ENCODE measurements at regions not wholly inside any gene's neighbourhood (a gene's known extent, or its start where the extent isn't known, plus 50 kb on each side); places are given as distances from the start of the nearest gene placed in this dataset.
"Not testable (repeated sequence)": the region's sequence is repeated elsewhere in the genome, so short reads cannot be mapped to it uniquely, and the experiment has no call there.

DNA sequence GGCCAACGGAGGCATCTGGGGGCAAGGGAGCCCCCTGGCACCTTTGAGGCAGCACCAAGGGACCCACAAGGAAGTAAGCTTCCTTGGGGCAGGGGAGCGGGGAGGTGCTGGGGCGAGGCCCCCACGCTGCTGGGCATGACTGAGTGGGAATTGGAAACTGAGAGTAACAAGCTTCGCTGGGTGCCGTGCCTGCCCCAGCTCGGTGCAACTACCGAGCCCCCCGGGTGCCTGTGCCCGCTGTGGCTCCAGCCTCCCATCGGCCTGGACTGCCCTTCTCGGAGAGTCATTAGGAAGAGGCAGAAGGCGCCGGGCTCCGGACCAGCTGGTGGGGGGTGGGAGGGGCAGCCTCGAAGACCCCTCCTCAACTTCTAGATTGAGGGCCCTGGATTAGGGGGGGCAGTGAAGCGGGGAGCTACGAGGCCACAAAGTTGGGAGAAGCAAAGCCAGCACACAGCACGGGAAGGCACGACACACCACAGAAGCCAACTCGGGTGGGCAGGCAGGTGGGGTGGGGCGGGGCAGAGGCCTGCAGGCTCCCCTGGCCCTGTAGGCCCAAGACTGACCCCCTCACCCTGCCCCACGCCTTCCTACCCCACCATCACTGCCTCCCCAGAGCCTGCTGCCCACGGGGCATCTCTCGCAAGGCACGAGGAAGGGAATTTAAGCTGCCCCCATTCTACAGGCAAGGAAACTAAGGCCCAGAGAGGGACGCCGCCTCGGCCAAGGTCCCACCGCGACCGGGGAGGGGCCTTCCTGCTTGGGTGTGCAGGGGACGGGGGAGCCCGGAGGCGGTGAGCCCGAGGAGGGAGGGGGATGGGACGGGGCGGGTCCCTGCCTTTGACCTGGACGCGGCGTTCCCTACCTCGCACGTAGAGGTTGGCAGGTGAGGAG is 83.2 kb downstream of the PTPRS start:
- DNase-seq (ENCODE audit: low read depth): no peak

DNA sequence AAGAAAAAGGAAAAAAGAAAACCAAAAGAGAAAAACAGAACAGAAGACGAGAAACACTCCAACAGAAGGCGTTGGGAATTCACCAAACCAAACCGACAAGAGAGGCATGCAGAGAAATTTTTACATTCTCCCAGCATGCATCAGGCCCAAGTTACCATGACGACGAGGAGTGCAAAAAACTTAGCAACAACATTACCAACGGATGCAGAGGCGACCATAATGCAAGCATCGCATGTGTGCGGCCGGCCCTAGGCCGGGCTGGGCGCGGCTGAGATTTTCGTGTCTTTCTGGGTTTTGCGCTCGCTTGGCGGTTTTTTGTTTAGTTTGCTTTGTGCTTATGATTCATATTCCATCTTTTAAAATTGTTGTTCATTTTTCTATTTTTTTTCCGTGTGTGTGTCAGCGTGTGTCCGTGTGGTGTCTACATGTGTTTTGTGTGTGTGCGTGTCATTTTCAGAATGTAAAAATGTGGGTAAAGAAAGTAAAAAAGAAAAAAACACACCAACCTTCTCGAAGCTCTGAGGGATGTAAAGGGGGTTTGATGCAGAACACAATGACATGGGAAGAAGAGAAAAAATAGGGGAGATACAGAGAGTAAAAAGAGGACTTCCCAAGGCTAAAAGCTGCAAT is 84.9 kb downstream of the PTPRS start:
- DNase-seq (ENCODE audit: low read depth): no peak

DNA sequence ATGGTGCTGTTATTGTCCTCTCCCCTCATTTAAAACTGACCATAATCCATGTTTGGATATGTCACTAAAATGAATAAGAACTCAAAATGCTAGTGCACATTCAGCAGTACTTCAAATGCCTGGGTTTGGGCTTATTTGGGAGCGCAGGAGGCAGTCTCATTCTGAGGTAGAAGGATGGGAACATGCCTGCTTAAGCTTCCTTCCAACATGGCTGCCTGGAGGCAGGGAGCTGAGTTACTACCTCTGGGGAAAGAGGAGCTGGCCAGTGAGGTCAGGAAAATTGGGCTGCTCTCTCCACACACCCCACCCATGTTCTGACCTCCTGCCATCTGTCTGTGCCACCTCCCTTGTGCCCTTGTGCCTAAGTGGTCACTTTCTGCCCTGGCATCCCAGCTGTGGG is 85.7 kb downstream of the PTPRS start:
- DNase-seq (ENCODE audit: low read depth): no peak

DNA sequence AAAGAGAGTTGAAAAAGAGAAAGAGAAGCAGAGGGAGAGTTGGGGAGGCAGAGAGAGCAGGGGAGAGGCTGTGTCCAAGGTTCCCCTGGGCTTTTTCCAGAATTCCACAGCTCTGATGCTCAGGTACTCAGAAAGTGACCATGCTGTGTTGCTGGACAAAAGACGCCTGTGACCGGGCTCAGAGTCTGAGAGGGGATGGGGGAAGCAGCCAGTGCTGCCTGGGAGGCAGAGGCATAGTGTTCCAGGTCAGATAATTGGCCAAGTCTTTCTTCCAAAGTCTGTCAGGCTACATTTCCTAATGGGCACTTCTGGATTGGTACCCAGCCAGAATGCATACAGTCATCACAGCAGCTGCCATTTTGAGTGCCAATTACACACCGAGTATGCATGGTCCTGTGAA is 86.1 kb downstream of the PTPRS start:
- no peak for DNase-seq (ENCODE audit: low read depth)

DNA sequence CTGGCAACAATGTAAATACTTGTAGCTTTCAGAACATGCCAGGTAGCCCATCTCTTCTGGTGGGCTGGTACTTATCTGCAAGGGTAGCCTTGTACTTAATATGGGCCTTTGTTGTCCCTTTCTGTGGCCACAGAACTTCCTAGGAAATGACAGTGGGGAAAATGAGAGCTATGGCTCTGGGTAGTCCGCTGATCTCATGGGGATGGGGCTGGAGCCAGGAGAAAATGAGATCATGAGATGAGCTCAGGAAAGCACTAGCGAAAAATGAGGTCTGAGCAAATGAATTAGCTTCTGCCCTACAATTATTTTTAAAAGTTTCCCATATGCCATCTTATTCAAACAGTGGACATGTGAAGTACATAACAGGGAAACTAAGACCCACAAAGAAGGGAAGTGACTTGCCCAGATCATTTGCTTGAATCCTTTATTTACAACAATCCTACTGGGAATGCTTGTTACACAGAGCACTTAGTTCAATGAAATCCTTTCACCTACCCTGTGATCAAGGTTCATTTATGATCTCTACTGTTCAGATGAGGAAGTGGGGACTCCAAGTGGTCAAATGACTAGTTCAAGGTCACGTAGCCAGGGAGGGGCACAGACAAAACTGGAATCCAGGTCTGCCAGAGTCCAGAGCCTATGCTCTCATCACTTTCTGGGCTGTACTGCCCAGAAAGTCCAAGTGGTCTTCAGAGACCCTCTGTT is 87.1 kb downstream of the PTPRS start:
- no peak for DNase-seq (ENCODE audit: low read depth)

DNA sequence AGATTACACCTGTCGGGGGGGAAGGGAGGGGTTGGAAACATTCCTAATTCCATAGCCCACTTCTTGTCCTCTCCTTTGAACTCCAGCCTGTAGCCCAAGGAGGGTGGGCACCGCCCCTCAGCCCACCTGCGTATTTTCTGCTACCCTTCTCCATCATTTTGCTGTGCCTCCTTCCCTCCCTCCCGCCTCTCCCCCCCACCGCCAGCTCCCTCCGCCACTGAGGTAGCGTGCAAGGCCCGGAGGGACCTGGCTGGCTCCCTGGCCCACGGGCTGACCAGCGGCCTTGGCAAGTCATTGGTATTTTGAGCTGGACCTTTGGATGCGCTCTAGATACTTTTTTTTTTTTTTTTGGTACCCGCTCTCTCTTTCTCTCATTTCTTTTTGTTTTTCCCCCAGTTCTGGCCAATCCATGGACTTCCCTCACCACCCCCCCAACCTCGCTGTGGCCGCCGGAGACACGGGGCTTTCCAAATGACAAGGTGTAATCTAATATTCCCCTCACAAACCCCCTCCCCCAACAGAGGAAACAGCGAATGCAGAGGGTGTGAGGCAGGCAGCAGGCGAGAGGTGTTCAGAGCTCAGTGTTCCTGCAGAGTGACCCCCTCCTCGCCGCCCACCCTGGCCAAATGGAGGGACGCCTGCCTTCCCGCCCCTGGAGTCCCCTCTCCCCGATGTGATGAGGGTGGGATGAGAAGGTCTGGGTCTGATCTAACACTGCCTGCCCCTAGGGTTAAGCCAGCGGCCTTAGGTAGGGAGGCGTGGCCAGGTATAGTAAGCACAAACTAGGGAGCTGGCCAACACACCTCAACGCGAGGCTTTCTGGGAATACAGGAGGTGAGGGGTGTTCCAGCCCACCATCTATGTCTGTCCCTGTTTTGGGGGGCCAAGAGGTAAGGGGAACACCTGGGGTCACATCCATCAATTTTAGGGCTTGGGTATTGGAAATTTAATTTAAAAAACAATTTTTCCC is 89.2 kb downstream of the PTPRS start:
- no peak for DNase-seq (ENCODE audit: low read depth)

DNA sequence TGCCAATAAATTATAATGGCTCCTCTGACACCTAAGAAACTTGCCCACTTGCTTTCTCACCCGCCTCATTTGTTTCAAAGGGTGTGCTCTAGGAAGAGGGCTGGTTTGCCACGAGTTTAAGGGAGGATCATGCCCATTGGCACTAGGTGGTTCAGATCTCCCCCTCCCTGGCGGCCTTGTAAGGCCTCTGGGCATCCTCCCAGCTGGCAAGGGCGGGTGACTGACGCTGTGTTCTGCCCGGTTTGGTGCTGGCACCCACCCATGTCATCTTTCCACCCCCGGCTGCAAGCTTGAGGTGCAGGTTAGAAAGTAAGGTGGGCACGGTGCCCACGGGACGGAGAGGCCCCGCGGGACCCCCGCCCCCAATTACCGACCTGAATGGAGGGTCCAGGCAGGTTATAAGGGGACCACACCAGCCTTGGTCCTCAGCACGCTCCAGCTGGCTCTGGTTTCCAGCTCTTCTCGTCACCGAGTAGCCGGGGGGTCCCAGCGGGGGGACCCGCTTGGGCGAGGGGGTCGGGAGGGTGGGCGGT is 90.4 kb downstream of the PTPRS start:
- DNase-seq (ENCODE audit: low read depth): no peak

DNA sequence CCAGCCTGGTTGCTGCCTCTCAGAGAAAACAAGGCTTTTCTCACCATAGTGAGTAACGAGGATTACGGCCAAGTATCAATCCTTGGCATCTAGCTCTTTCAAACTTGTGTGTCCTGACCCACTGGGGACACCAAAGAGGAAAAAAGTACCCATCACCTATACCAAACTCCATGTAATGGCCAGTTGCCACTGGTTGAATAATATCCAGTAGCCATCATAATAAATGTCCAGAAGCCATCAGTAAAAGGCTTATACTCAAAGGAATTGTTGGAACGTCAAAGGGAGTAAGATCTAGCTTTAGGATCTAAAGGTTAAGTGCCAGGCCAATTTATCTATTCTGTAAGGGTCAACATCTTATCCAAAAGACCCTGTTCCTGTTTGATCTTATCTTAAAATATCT is 91.1 kb downstream of the PTPRS start:
- DNase-seq (ENCODE audit: low read depth): no peak

DNA sequence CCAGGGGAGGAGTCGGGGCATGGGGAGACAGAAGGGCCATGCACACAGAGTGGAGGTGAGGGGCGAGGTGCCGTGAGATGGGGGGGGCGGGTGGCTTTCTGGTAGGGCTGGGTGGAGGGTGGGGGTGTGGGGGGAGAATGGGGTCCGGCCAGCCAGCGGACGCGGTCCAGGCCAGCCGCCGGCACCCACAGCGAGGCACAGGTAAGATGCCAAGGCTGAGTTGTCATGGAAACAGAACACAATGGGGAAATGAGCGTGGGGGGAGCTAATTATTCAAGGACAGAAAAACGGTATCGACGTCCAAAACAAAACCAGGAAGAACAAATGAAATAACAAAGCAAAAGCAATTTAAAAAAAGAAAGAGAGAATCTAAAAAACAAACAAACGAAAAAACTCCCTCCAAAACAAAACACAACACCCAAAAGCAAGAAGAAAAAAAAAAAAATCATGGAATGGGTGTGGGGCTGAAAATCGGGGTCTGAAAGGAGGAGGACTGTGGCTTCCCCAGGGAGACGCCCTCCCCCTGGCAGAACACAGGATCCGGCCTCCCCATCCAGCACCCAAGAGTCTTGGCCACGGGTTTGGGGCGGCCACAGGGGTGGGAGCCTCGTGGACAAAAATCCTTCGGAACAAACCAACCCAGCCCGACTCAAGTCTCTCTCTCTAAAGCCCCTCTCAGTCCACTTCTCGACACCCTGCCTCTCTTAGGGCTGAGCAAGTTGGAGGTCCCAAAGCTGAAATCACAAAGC is 92.5 kb downstream of the PTPRS start:
- DNase-seq (ENCODE audit: low read depth): no peak

DNA sequence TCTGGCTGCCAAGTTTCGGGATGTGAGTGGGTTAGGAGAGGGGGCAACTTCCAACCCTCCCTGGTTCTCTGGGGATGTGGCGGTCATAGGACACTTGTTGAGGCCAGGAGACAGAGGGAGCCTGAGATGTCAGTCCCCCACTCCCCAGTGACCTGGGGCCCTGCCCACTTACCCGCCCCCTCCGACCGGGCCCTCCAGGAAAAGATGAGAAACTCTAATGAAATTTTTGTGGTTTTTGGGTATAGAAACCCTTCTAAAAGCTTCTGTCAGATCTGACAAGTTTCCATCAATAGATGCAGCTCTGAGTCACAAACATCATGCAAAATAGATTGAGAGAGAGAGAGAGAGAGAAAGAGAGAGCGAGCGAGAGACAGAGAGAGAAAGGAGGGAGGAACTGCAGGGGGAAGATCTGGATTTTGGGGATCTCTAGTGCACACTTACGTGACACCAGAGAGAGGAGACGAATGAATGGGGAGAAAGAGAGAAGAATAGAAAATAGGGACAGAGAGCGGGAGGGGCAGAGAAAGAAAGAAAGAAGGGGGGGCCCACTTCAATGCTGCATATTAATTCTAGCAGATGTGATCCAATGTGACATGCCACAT is 94.0 kb downstream of the PTPRS start:
- DNase-seq (ENCODE audit: low read depth): no peak

DNA sequence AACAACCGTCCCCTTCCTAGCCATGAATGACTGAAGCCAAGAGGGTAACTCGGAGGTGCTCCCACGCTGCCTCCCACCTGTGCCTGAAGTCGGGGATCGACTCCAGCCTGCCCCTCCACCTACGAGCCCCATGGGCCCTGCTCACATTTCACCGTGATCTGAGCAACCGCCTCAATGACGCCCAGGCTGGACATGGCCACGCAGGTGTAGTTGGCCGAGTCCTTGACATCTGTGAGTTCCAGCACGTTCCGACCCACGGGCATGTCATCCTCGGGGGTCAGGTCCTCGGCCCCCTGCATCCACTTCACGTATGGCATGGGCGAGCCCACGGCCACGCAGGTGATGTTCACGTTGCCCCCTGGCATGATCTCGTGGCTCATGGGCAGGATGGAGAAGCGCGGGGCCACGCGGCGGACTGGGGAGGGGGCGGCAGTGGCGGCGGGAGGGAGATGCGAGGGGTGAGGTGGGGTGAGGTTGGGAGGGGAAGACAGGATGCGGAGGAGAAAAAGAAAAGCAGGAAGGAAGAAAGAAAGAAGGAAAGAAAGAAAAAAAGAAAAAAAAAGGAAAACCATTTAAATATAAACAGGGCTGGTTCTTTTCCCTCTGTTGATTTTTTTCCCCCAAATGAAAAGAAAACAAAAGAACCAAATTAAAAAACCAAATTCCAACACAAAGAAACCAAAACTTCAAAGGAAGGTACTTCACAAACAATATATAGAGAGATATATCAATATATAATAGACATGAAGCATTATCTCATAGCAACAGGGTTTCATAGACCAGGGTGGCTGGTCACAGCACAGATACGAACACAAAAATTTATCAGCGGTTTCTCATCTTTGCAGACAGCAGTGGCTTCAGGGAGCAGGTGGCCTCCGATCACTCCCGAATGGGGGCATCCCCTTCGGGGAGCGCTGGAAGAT is 94.7 kb downstream of the PTPRS start:
- DNase-seq (ENCODE audit: low read depth): no peak

DNA sequence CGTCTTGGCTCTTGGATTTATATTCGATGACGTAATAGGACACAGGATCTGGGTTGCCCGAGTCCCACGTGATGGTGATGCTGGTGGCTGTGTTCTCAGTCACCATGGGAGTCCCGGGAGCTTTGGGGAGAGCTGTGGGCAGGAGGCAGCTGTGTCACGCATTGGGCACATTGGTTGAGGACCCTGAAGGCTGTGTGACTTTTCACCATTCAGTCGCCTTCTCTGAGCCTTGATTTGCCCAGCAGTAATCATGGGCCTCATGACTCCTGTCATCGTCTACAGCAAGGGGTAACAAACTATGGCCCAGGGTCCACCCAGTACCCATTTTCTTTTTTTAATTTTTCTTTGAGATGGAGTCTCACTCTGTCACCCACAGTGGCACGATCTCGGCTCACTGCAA is 96.3 kb downstream of the PTPRS start:
- no peak for DNase-seq (ENCODE audit: low read depth)

DNA sequence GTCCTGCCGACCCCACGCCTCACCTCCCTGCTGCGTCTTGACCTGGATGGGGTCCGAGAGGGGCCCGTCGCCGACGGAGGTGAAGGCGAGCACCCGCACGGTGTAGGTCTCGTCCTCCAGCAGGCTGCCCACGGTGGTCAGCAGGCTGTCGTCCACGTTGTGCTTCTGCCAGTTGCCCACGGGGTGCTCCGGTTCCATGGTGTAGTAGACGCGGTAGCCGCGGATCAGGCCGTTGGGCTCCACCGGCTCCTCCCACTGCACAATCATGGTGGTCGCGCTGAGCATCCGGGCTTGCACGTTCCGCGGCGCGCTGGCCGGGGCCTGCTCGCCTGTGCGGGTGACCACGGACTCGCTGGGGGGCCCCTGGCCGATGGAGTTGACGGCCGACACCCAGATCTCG is 96.7 kb downstream of the PTPRS start:
- no peak for DNase-seq (ENCODE audit: low read depth)

DNA sequence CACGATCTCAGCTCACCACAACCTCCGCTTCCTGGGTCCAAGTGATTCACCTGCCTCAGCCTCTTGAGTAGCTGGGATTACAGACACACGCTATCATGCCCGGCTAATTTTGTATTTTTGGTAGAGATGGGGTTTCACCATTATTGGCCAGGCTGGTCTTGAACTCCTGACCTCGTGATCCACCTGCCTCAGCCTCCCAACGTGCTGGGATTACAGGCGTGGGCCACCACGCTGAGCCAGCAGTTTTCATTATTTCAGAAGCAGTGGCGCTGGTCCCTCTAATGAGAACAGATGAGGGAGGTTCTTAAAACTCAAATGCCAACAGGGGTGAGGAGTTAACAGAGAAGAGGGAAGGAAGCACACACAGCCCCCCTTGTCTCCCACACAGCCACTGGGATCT is 98.7 kb downstream of the PTPRS start:
- DNase-seq (ENCODE audit: low read depth): not testable (repeated sequence)

DNA sequence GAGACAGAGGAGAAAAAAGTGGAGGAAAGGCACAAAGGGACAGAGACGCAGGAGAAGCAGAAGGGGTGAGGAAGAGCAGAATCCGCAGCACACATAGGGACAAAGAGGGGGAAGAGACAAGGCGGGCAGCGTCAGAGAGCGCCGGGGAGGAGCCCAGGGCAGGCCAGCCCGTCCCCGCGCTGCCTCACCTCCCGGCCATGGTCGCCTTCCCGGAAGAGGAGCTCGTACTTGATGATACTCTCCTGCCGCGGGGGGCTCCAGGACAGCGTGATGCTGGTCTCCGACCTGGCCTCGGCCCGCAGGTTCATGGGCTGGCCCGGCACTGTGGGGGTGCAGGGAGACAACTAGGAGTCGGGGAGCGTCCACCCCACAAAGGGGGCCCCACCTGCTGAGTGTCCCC is 100.6 kb downstream of the PTPRS start:
- DNase-seq (ENCODE audit: low read depth): no peak

DNA sequence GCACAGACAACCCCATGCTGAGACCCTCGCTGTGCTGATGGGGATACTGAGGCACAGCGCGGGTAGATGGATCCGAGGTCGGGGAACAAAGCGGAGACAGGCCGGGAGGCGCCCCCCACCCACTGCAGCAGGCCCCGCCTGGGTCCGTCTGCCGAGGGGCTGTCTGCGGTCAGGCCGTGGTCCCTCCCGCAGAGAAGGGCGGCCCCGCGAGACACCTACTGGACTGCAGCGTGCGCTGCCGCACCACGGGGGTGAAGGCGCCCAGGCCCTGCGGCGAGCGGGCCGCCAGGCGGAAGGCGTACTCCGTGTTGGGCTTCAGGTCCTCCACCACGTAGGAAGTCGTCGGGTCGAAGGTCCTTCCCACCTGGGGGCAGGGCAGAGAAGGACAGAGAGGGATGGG is 101.9 kb downstream of the PTPRS start:
- DNase-seq (ENCODE audit: low read depth): no peak

DNA sequence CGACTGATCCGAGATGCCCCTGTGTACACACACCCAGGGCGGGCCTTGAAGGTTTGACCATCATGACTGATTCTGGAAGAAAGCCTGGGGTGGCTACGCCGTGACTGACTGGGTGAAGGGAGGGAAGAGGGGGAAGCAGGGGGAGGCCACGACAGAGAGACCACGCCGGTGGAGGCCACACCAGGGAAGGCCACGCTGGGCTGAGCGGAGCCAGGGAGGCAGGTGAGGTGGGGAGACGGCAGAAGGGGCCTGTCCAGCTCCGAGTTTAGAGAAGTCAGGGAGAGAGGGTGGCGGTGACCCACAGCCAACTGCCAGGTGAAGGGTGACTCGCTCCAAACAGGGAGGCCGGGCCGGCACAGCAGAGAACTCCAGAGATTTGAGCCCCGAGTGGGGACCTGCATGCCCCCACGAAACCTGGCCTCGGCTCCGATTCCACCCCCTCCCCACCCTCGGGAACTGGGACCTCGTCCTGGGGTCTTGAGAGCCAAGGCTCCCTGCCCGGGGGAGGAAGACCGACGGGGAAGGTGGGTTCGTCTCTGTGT is 102.6 kb downstream of the PTPRS start:
- no peak for DNase-seq (ENCODE audit: low read depth)

DNA sequence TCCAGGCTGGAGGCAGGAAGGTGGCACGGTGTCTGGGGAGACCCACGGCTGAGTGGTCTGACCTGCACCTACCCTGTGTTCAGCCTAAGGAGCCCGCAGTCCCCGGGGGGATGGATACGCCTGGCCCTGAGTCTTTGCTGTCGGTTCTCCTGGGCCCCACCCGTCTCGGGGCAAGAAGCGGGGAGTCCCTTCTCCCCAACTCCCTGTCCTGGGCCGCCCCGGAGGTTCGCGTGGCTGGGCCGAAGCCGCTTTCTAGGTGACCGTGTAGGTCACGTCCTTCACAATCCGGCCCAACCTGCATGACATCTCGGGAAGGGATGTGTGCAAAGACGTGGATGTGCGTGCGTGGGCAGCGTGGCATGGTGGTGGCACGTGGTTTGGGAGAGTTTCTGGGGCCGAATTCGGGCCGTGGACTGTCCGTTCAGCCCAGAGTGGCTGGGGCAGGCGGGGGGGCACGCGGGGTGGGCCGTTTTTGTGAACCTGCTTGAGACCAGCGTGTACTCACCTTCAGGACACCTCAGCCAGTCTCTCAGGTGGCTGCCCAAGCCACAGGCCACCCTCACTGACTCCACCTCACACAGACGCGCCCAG is 103.3 kb downstream of the PTPRS start:
- DNase-seq (ENCODE audit: low read depth): no peak
